GM12878 (cell line): ENCODE measurements at regions not wholly inside any gene's neighbourhood (a gene's known extent, or its start where the extent isn't known, plus 50 kb on each side); places are given as distances from the start of the nearest gene placed in this dataset.
"Not testable (repeated sequence)": the region's sequence is repeated elsewhere in the genome, so short reads cannot be mapped to it uniquely, and the experiment has no call there.

Source experiments
- ATAC-seq: fragments of 200-7000 bp; cut with Tn5 transposase; 3 replicates; pipeline ENCODE4 v1.9.1; 2020; ENCODE audit warnings: mild to moderate bottlenecking, moderate library complexity
- BruUV-seq: library from RNA; stranded (reverse); fragments of 400-500 nt; replicated peaks from 2 replicates; lab custom pipeline; 2021; lab: Mats Ljungman, UMichigan
- CTCF ChIA-PET: fragments of 300-600 bp; sonication (Branson Sonifier 250); formaldehyde crosslinking; extraction: SDS; loops from one replicate; lab custom pipeline; 2021; ENCODE audit warnings: inconsistent platforms; lab: Yijun Ruan, JAX
- POLR2A ChIA-PET: fragments of 350-600 bp; formaldehyde crosslinking; extraction: SDS; loops from one replicate; lab custom pipeline; 2021; ENCODE audit warnings: inconsistent platforms; lab: Charles Lee
- RAD21 ChIA-PET: fragments of 300-600 bp; sonication (Branson Sonifier 250); formaldehyde crosslinking; loops from one replicate; lab custom pipeline; 2023; ENCODE audit warnings: antibody characterized with exemption; ENCODE audit not compliant: unreplicated experiment; lab: Charles Lee
- SMC1A ChIA-PET: fragments of 300-600 bp; sonication (Branson Sonifier 250); formaldehyde crosslinking; loops from one replicate; lab custom pipeline; 2023; ENCODE audit not compliant: unreplicated experiment, uncharacterized antibody; lab: Charles Lee
- DNase-seq: peaks from one replicate; pipeline ENCODE4 v3.0.0-alpha.2; 2011; ENCODE audit warnings: low read depth, low spot score
- FAIRE-seq: peaks from 3 replicates; lab custom pipeline; 2011; peaks lifted over from hg19 to GRCh38; lab: Jason Lieb, UNC
- H2AFZ ChIP-seq: 2 replicates; pipeline ENCODE4 v1.6.0; 2011; ENCODE audit warnings: low read depth, low read length, control low read depth; ENCODE audit not compliant: control insufficient read depth
- H3K27ac ChIP-seq: 2 replicates; pipeline ENCODE4 v1.5.1; 2011; ENCODE audit warnings: control low read depth; ENCODE audit not compliant: control insufficient read depth, insufficient read depth
- H3K27me3 ChIP-seq, 2 experiments: replicated peaks in 1 of 2; 2 replicates each; pipeline versions ENCODE4 v1.6.0 to v1.6.1; 2011; ENCODE audit warnings: low read length in 1 of 2; ENCODE audit not compliant: control insufficient read depth in 2 of 2, insufficient read depth in 2 of 2
- H3K36me3 ChIP-seq, 2 experiments: 2 replicates each; pipeline ENCODE4 v1.5.1; 2011; ENCODE audit warnings: low read length in 1 of 2; ENCODE audit not compliant: control insufficient read depth in 2 of 2, insufficient read depth in 2 of 2
- H3K4me1 ChIP-seq: 2 replicates; pipeline ENCODE4 v1.6.1; 2011; ENCODE audit warnings: mild to moderate bottlenecking, low read length, moderate library complexity, mixed read lengths; ENCODE audit not compliant: control insufficient read depth, insufficient read depth
- H3K4me2 ChIP-seq: 2 replicates; pipeline ENCODE4 v1.6.0; 2011; ENCODE audit warnings: control low read depth; ENCODE audit not compliant: control insufficient read depth, insufficient read depth
- H3K4me3 ChIP-seq: fragments of 200-600 bp; sonication (generic); 2 replicates; pipeline ENCODE4 v1.5.1; 2016
- H3K79me2 ChIP-seq: 2 replicates; pipeline ENCODE4 v1.6.0; 2011; ENCODE audit warnings: low read length; ENCODE audit not compliant: control insufficient read depth, insufficient read depth
- H3K9ac ChIP-seq: 2 replicates; pipeline ENCODE4 v1.8.0; 2011; ENCODE audit warnings: low read length, control low read depth, mixed read lengths; ENCODE audit not compliant: control insufficient read depth, insufficient read depth
- H3K9me3 ChIP-seq: replicated peaks from 3 replicates; pipeline ENCODE4 v1.5.1; 2011; ENCODE audit warnings: mild to moderate bottlenecking, low read length; ENCODE audit not compliant: control insufficient read depth, insufficient read depth
- H4K20me1 ChIP-seq: 2 replicates; pipeline ENCODE4 v1.6.0; 2011; ENCODE audit not compliant: control insufficient read depth, insufficient read depth
- KDM1A ChIP-seq: fragments of 200-600 bp; sonication (generic); IDR thresholded peaks from 2 replicates; pipeline ENCODE4 v1.6.1; 2016; ENCODE audit warnings: borderline replicate concordance
- NFYB ChIP-seq: IDR thresholded peaks from 2 replicates; pipeline ENCODE4 v1.6.1; 2011; ENCODE audit warnings: low read depth, mild to moderate bottlenecking, low read length, improper control_type of control experiment, moderate library complexity; ENCODE audit not compliant: insufficient read depth
- WGBS: methylation state at CpG from one replicate; pipeline ENCODE4 v1.1.6; 2016; ENCODE audit warnings: low lambda C conversion rate; ENCODE audit not compliant: insufficient replicate concordance, insufficient coverage; ENCODE audit errors: missing lambda C conversion rate; 5-methylcytosine and 5-hydroxymethylcytosine counted together
- in situ Hi-C: fragments of 300-500 bp; cut with MboI; formaldehyde crosslinking; loops from 9 replicates; pipeline ENCODE4 v1.14.3; 2018; ENCODE audit warnings: mixed read lengths
- intact Hi-C: fragments of 100-400 bp; cut with micrococcal nuclease; formaldehyde crosslinking; loops from one replicate; pipeline ENCODE4 v1.14.2; 2022; ENCODE audit not compliant: unreplicated experiment

GRCh38 chr13:24622481-24623148, 57.6 kb upstream of the ATP12A start:
- FAIRE-seq, H4K20me1 ChIP-seq, BruUV-seq, intact Hi-C loops, DNase-seq, H3K4me3 ChIP-seq, H3K9me3 ChIP-seq, in situ Hi-C loops, RAD21 ChIA-PET, H3K79me2 ChIP-seq, POLR2A ChIA-PET: not testable (repeated sequence)
- CTCF ChIA-PET, result interaction anchor here (1.0 to 2.1 kb wide), 2 partner anchors 11 to 16 kb away, joined by 3 to 5 read pairs; no protein-coding TSS in a partner anchor
- 76% methylated on average over 8 of the region's 8 CpGs for WGBS
- SMC1A ChIA-PET, result interaction anchor here (0.8 kb wide), 1 partner anchor 18 kb away, joined by 3 read pairs; no protein-coding TSS in a partner anchor
- TF ChIP-seq NFYB, result peak; percentile 62
- TF ChIP-seq, all 136 proteins: peak for 1; not testable (repeated sequence) for 135
- H3K4me1 ChIP-seq, result peaks cover 26% of the 10 kb centered on the region
- H3K36me3 ChIP-seq, H3K4me2 ChIP-seq, H2AFZ ChIP-seq, H3K27me3 ChIP-seq, H3K27ac ChIP-seq, H3K9ac ChIP-seq, ATAC-seq: not testable (repeated sequence)

- FAIRE-seq, result no peak
- ChIA-PET RAD21 (no interaction called here), CTCF (interaction anchor here (1.0 to 2.1 kb wide), 2 partner anchors 10 to 17 kb away, joined by 3 to 5 read pairs; no protein-coding TSS in a partner anchor), POLR2A (no interaction called here), SMC1A (interaction anchor here (0.8 kb wide), 1 partner anchor 18 kb away, joined by 3 read pairs; no protein-coding TSS in a partner anchor)
- in situ Hi-C loops, result no loop called here
- Histone ChIP-seq H3K27ac (no peak overlapping the region), H3K4me3 (no peak overlapping the region), H3K36me3 (no peaks in the 10 kb centered on the region), H4K20me1 (no peaks in the 10 kb centered on the region), H2AFZ (no peak overlapping the region), H3K9me3 (no peaks in the 10 kb centered on the region; the same call in 1 of the 3 replicates), H3K4me1 (peaks cover 24% of the 10 kb centered on the region), H3K9ac (no peak overlapping the region), H3K27me3 (no peaks in the 10 kb centered on the region), H3K79me2 (no peaks in the 10 kb centered on the region), H3K4me2 (no peak overlapping the region)
- intact Hi-C loops, result no loop called here
- DNase-seq, result no peak
- ATAC-seq, result no peak
- TF ChIP-seq NFYB (0 out of 2 replicates have a peak, but pooled peaks have one; percentile 32), KDM1A (no peak)
- WGBS, result 86% methylated on average over 18 of the region's 18 CpGs
- no TSS peak for BruUV-seq
These were observed 57.0 kb upstream of the ATP12A start for GRCh38 chr13:24623149-24623665.
